Breast epithelium (tissue), 3 donors: ENCODE measurements at regions not wholly inside any gene's neighbourhood (a gene's known extent, or its start where the extent isn't known, plus 50 kb on each side); places are given as distances from the start of the nearest gene placed in this dataset.

Experiments used
- CTCF ChIP-seq, 3 donors: fragments of 450-650 bp; IDR thresholded peaks; one replicate each; pipeline ENCODE4 v1.5.1; 2016 to 2017; ENCODE audit warnings: antibody characterized with exemption in 3 of 3, mild to moderate bottlenecking in 3 of 3, moderate library complexity in 3 of 3
- POLR2A ChIP-seq: fragments of 450-650 bp; IDR thresholded peaks from one replicate; pipeline ENCODE4 v1.6.1; 2016; ENCODE audit warnings: antibody characterized with exemption, mild to moderate bottlenecking, moderate library complexity
- POLR2AphosphoS5 ChIP-seq, 3 donors: sonication (generic); formaldehyde crosslinking; IDR thresholded peaks; one replicate each; pipeline ENCODE4 v1.6.1; 2017; ENCODE audit warnings: antibody characterized with exemption in 3 of 3

GRCh38 chr1:36707221-36707620, 224.5 kb upstream of the CSF3R start:
- TF ChIP-seq CTCF (IDR thresholded peaks at IDR 0.05) (no peak), POLR2A (no peak), POLR2AphosphoS5 (IDR thresholded peaks at IDR 0.05) (no peak)
